NCI-H1105 treated with DMSO at 0.1 percent for 48 hours (cell line): ENCODE measurements at regions not wholly inside any gene's neighbourhood (a gene's known extent, or its start where the extent isn't known, plus 50 kb on each side); places are given as distances from the start of the nearest gene placed in this dataset.
"Not testable (repeated sequence)": the region's sequence is repeated elsewhere in the genome, so short reads cannot be mapped to it uniquely, and the experiment has no call there.

Experiments
- DNase-seq: peaks from one replicate; lab custom pipeline; 2025; lab: John Stamatoyannopoulos, UW

- peak; percentile 80 for DNase-seq
Observed at GRCh38 chr12:73220951-73221350, 948.8 kb downstream of the TRHDE start.

GRCh38 chr12:73221398-73221797 is 949.2 kb downstream of the TRHDE start:
- DNase-seq, result no peak

- DNase-seq, result no peak
Observed at GRCh38 chr12:73221836-73222235, 949.7 kb downstream of the TRHDE start.

DNA sequence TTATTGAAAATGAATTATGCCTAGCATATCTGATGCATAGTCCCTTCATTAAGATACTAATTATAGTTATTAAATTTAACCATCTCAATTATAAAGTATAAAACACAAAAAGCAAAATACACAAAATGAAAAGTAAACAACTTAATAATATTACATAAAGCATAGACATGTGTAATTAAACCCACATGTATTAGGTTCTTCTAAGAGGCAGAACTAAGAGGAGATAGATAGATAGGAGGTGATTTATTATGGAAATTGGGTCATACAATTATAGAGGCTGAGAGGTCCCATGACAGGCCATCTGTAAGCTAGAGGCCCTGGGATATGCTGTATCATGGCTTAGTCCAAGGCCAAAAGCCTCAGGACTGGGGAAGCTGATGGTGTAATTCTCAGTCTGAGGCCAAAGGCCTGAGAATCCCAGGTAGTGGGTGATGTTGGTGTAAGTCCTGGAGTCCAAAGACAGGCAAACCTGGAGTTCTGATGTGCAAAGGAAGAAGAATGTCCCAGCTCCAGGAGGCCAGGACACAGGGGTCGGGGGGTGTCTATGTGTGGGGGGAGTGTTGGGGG is 953.3 kb downstream of the TRHDE start:
- peak; percentile 35 for DNase-seq

DNA sequence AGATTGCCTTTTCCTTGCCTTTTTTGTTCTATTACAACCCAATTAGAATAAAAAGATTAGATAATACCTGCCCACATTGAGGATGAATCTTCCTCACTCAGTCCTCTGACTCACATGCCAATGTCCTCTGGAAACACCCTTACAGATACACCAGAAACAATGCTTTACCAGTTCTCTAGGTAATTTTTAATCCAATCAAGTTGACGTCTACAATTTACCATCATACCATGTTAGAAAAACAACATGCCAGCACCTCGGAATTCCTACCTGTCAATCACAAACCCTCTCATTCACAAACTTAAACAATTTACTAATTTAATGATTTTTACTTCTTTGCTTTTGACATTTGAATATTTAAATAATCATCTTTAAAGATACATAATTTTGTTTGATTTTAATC is 953.8 kb downstream of the TRHDE start:
- no peak for DNase-seq

DNA sequence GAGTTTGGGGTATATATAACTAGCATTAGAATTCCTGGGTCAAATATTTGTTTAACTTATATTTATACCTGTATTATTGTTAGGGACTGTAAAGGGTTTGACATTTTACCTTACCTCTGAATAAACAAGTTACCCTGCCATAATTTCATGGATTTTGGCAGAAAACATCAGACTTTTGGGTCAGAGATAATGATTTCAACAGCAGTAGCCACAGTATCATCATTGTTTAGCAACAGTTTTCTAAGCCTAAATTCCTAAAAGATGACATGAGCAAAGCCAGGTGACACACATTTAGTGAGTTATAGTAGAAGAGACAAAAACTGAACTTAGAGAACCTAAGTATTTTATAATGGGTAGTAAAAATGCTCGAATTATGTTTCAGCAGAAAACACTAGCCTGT is 954.4 kb downstream of the TRHDE start:
- DNase-seq, result no peak

DNA sequence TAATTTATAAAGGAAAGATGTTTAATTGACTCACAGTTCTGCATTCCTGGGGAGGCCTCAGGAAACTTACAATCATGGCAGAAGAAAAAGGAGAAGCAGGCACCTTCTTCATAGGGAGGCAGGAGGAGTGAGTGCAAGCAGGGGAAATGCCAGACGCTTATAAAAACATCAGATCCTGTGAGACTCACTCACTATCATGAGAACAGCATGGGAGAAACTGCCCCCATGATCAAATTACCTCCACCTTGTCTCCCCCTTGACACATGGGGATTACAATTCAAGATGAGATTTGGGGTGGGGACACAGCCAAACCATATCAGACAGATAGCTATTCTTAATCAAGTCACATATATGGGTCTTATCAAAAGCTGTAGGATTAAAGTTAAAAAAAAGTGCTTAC is 956.7 kb downstream of the TRHDE start:
- not testable (repeated sequence) for DNase-seq

DNA sequence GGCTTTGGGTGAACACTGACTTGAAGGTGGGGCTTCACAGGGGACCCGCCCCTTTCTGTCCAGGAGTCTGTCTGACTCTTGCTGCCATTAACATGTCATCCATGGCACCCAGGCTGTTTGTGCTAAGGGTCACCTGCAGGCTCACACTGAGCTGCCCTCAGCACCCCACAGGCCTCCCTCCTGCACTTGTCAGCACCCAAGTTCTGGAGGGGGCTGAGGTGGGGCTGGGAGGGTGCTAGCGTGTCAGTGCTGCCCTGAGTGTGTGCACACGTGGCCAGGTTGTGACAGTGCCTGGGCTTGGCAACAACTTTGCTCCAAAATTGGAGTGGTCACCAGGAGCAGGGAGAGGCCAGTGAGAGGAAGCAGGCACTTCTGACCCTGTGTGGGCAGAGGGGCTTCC is 963.2 kb downstream of the TRHDE start:
- DNase-seq, result no peak

DNA sequence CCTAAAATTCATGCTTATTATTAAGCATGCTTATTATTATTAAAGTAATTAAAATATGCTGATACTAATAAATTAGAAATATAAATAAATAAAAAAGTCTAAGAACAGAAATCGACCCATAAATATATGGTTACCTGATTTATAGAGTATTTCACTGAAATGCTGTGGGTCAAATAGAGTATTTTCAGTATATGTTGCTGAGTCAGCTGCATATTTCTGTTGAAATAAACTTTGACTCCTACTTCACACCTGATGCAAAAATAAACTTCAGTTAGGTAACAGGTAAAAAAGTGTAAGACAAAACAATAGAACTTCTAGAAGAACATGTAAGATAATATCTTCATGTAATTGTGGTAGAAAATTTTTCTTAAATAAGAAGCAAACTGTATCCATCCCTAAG is 967.9 kb downstream of the TRHDE start:
- no peak for DNase-seq

DNA sequence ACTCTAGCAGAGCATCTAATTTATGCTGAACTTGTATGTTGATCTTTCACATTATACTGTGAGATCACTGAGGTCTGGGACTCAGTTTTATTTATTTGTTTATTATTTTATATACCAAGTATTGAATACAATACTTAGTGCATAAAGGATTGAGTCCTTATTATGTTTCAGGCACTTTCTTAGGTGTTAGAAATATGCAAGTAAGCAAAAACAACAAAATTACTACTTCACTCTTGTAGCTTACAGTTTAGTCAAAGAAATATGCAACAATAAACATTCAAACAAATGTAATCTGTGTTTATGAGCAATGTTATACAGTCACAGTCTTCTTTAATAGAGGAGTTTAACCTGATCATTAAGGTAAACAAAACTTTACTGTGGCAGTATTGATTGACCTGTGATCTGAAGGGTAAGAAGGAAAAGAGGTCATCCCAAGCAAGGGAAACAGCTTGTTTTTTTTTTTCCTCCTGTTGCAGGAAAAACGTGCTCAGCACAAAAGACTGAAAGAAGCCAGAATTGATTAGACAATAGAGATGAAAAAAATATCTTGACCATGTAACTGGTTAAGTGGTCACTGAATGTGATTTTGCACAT is 990.7 kb downstream of the TRHDE start:
- DNase-seq, result no peak

- no peak for DNase-seq
Observed at GRCh38 chr12:73266206-73266605, 994.0 kb downstream of the TRHDE start.

DNA sequence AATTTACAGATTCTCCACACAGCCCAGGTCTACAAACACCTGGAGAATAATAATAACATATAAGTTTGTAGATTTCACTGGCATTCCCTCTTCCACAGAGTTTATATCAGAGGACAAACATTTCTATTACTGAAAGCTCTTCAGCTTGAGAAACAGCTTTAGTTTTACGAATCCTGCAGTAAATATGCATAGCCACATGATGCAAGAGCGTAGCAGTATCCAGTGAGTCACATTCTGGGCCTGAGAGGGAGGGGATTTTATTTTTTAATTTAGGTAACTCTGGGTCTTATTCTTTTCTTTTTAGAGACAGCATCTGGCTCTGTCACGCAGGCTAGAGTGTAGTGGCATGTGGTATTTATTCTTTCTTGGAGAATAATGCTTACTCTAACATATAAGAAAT is 1002.8 kb downstream of the TRHDE start:
- no peak for DNase-seq

- no peak for DNase-seq
Observed at GRCh38 chr12:73277971-73278370, 1005.8 kb downstream of the TRHDE start.

- no peak for DNase-seq
Observed at GRCh38 chr12:73301530-73301929, 1029.4 kb downstream of the TRHDE start.

DNA sequence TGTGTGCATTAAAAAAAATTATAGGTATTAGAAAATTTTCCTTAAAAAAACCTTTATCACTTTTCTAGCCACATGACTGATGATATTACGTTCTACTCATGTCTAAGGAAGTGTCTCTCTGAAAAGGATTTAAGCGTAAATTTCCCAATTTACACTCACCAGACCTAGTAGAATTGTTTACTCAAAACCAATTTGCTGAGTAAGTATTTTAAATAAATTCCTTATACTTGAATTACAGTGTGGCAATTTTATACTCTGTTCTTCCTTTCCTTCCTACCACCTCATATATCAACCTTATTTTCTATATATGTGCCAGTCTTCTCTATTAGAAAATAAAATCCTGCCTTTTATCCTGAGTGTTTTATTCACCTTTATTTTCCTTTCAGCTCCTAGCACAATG is 1035.1 kb downstream of the TRHDE start:
- DNase-seq, result no peak

DNA sequence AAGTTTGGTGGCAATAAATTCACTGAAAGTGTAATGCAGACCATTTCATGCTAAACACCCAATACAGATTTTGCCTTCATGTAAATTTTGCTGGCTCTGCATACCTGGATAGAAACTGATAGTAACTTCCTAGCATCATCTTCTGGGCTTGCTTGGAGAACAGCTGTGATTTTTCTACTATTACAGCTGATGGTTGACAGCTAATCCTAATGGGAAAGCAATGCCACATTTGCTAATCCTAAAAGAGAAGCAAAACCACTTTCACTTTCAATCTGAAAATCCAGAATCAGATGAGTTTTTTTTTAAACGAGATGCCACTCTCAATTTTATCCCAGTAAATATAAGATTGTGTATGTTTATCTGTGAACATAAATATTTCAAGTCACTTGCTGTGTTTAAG is 1035.9 kb downstream of the TRHDE start:
- no peak for DNase-seq

DNA sequence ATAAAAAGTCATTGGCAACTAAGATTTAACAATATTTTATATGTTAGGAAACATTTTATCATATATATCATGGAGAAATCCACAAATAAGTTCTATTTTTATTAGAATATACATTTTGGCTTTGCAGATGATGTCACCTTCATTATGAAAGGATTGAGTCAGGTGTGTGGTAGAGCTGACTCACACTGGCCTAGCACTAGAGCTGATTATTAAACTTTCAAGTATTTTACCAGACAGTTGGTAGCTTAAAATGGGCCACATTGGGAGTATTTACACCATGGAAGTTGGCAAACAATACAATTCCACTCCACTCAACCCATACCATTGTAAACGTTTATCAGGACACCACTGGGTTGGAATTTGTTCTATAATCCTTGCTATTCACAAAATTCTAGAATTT is 1036.6 kb downstream of the TRHDE start:
- no peak for DNase-seq

GRCh38 chr12:73321319-73321718 is 1049.1 kb downstream of the TRHDE start:
- no peak for DNase-seq

DNA sequence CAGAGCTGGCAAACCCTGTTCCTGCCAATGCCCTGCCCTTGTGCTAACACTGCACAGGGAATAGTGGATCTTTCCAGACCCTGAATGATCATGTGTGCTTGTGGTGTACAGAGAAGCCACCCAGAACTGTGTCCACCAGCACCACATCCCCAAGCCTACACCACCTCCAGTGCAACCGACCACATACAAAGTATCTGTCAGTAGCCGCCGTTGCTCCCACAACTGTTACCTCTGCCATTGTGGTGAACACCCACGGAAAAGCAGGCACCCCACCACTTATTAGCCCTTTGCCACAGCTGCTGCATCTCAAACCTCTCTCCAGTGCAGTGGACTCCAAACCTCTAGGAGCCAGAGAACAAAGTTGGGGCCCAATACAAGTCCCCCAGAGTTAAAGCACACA is 1049.6 kb downstream of the TRHDE start:
- no peak for DNase-seq

GRCh38 chr12:73330584-73331351 is 1058.6 kb downstream of the TRHDE start:
- no peak for DNase-seq

- DNase-seq, result no peak
Observed at GRCh38 chr12:73341559-73342247, 1069.5 kb downstream of the TRHDE start.

DNA sequence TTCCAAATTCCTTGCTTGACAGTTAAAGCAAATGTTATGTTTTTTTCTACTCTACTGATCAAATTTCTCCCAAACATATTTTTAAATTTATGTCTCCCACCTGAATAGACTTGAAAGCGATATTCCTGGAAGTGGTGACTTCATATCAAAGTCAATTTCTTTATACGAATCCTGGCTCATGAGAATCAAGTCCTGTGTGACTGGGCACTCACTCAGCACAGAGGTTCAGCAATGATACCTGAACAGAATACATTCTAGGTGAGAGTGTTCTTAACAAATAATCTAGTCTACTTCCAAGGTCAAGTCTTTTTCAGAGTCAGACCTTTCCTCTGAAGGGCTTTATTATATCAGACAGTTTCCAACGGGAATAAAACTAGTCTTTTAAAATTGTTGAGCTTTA is 1070.6 kb downstream of the TRHDE start:
- no peak for DNase-seq

DNA sequence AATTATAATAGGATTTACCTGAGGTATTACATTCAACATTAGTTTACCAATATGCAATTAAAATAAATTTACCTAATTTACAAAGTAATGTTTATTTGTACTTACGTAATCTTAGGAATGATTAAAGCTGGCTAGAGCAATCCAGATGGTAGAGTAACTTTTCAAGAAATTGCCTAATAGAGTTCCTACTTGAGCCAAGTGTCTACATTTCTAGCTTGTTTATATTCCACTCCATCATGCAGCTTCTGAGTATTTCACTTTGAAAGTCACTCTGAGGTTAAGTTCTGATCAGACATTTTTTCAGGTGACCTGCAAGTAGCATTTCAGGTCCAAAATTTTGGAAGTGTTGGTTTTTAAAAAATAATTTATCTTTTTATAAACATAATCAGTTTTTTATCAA is 1080.7 kb downstream of the TRHDE start:
- no peak for DNase-seq
